NCI-H1092 (cell line): ENCODE measurements at regions not wholly inside any gene's neighbourhood (a gene's known extent, or its start where the extent isn't known, plus 50 kb on each side); places are given as distances from the start of the nearest gene placed in this dataset.

Source experiments
- DNase-seq: peaks from one replicate; lab custom pipeline; 2025; lab: John Stamatoyannopoulos, UW

DNA sequence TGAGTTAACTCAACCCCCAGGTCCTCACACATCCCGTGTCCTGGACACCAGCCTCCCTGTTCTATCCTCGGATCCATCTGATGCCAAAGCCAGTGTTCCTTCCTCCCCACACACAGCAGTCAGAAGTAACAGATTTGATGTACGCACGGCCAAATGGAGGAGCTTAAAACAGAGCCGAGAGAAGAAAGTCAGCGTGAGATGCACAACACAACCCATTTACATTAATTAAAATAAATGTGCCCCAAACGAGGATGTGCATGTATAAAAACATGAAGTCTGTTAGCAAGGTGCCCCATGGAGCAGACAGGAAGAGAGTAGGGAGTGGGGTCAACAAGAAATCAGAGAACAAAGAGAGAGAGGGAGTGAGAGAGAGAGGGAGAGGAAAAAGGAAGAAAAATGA, 191.2 kb downstream of the HAUS1 start:
- DNase-seq: no peak

DNA sequence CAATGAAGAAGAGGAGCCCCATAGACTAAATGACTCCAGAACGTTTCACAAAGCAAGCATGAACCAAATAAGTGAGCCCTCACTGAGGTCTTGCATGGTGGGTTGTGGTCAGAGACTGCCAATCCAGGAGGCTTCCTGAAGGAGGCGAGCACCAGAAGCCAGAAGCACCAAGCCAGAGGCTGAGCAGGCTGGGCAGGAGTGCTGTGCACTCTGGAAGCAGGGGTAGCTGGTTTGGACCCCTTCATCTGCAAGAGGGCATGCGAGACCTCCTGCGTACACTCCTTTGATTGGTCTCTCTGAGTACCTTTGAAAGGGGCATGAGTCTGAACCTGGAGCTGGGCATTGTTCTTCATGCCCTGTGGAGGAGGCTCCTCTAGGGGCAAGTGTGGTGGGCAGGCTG, 192.5 kb downstream of the HAUS1 start:
- no peak for DNase-seq

DNA sequence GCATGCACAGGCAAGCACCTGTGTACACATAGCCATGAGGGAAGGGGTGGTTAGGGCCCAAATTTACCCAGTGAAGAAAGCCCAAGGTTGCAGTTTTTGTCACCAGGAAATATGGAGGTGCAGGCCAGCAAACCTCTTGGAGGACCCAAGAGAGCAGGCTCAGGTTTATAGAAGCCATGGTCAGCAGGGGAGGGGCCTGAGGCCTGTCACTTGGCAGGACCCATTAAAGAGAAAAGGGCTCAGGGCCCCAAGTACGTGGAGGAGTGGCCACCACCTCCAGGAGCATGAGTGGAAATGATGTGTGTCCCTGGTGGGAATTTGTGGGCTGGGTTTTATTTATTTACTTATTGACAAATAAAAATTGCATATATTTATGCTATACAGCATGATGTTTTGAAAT, 192.9 kb downstream of the HAUS1 start:
- no peak for DNase-seq

DNA sequence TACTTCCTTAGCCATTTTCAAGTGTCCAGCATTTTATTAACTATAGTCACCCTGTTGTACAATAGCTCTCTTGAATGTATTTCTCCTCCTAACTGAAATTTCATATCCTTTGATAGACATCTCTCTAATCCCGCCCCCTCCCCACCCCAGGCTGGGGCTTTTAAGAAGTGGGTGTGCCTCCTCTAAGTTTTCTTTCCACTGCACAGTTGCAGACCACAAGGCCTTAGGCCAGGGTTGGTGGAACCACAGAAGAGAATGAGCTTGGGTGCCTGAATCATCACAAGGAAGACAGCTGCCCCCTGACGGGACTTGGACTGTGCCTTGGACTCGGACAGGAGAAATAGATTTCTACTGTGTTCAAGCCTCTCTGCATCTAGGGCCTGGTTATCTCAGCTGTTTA, 193.4 kb downstream of the HAUS1 start:
- no peak for DNase-seq

DNA sequence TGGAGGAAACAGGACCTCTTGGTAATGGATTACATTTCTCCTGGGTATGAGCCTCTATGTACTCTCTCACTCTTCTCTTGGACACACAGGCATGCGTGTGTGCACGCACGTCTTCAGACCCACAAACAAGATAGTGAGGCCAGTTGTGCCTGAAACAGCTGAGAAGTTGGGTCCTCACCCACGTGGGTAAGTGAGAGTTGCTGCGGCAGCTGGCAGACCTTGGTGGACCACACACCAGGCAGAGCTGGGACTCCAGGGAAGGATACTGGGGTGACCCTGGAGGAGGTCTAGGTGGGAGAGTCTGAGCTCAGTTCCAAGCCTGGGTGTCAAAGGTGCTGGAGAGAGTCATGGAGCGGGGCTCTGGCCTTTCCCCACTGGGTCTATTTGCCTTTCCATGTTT, 194.3 kb downstream of the HAUS1 start:
- DNase-seq: no peak

DNA sequence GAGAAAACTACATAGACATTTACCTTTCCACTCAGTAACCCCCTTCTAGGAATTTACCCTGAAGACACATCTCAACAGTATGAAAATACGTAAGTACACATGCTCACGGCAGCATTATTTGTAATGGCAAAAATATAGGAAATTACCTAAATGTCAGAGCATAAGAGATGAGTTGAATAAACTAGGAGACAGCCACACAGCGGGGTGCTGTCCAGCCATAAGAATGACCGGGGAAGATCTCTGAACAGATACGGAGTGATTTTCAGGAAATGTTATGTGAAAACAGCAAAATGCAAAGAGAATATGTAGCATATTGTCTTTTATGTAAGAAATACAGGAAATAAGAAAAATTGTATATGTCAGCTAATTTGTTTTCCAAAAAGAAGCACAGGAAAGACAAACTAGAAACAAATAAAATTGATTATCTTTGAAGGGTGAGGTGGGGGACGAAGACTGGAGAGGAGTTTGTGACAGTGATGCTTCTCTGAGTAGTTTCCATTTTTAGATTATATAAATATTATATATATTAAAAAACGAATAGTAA, 195.4 kb downstream of the HAUS1 start:
- DNase-seq: no peak

DNA sequence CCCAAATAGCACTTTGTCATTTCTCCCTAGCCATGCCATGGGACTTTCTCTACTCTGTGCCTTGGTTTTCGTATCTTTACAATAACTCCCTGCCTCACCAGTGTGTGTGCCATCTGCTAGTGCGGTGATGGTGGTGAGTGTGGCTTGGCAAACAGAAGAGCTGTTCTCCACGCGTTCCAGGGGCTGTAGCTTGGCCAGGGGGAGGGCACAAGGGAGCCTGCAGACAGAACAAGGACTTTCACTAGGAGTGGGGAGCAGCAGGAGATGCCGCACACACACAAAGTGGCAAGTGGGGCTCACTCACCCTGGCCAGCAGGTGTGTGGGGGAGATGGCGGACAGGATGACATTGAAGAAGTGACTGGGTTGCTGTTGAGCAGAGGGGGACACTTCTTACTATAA, 196.9 kb downstream of the HAUS1 start:
- DNase-seq: no peak

DNA sequence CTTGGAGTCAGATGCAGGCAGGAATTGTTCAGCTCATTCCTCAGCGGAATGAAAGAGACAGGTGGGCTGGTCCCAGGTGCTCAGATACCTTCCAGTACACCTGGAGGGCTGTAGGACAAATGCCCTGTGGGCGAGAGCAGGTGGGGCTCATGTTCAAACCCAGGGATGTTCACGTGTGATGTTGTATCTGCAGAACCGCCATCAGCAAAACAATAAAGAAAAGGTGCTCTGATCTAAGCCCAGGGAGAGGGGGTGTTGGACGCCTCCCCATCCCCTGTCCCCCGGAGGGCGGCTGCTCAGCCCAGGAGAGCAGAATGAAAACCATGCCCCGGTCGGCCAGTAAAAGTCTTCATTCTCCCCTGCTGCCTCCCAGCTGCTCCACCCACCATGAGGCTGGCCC, 197.4 kb downstream of the HAUS1 start:
- DNase-seq: no peak

DNA sequence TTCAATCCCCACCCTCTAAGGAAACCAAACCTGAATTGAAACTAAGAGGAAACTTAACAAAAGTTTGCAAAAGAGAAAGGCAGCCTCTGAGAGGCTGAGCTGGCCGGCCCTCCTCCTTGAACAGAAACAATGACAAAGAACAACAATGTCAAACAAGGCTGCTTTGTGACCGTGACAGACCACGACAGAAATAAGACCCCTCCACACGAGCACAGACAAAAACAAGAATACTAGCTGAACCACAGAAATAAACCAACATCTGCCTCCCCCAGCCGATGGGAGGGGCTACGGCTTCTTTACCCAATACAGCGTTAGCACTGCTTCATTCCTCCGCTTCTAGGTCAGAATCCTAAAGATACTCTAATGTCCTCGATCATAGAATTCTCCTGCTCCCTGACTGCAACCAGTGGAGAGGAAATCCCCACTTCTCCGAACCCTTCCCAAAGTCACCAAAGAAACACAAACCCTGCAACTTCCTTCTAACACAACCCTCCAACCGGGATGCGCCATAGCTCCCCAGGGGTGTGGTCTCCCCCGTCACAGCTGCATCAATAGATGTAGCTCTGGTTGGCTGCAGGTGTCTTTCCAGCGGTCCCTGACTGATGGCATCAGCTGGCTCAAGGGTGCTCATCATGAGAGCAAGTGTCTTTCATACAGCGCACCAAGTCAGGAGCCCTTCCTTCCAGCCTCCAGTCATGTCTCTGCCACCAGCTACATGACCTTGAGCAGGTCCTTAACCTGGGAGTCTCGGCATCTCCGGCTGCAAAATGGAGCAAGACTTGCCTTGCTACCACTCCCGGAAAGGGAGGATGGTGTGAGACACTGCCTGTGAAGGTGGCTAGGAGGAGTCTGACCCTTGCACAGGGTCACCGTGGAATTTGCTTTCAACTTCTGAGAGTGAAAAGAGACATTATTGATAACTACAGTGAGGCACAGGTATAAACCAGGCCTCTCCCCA, 198.6 kb downstream of the HAUS1 start:
- DNase-seq: no peak

DNA sequence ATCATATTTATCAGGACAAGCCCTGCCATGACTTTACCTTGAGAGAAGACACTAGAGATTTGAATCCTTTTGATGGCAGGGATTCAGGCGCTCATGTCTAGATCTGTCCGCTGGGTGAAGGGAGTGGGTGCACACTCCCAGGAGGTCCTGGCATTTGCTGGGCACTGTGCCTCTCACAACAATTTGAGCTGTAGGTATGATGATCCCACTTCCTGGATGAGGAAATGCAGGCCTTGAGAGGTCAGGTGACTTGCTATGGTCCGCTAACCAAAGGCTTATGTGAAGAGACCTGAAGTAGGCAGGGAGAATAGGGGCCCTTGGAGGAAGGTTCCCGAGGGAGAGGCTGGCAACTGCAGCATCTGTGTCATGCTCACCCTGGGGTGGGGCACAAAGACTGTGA, 206.1 kb downstream of the HAUS1 start:
- no peak for DNase-seq

DNA sequence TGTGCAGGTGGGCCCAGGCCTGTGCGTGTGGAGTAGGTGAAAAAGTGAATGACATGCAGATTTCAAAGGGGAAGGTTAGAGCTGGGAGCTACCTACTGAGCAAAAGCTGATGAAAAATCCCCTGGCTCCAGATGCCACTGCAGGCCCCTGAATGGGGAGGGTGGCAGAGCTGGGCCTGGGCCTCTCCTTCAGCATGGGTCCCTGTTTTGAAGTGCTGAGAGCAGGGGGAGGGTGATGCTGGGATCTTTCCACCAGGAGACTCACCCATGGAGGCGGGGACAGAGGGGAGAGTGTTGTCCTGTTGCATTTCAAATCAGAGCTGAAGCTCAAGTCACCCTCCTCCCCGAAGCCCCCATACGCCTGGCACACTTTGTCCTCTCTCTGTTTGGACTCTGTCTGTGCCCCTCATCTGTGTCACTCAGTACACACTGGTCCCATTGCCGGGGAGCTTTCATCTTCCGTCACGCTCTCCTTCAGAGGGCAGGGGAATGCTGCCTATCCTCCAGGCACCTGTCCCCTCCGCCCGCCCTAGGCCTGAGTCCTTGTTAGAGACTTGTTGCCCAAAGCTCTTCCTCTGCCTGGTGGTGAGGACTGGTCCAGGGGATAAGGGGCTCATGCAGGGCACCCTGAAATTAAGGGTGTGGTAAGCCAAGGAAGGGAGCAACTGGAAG, 206.6 kb downstream of the HAUS1 start:
- no peak for DNase-seq

DNA sequence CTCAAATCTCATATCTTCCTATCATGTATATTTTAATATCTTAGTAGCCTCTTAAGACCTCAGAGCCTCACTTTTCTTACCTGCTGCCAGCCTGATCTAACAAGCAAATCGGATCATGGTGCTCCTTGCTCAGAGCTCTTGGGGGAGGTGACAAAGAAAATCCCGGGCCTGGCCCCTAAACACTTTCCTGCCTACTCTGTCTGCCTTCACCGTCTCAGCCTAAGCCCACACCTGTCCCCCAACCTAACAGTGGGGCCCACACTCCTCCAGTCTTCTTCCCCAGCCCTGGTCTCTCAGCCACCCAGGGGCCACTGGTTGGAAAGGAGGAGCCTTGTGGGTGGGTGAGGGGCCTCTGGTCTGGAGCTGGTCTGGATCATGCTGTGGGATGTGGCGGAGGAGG, 207.3 kb downstream of the HAUS1 start:
- no peak for DNase-seq

DNA sequence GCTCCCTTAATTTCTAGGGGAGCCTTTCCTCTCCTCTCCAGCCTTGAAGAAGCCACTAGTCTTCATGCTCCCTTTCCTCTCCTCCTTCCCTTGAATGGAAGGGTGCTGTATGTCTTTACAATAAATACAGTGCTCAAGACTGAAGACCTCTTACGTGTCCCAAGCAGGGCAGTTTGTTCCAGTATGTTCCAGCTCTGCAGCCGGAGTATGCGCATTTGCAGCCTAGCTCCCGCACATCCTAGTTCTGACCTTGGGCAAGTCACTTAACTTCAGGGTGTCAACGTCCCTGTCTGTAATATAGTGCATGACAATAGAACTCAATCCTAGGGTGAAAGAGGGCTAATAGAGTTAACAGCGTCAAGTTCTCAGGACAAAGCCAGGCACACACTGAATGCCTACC, 208.0 kb downstream of the HAUS1 start:
- DNase-seq: no peak

DNA sequence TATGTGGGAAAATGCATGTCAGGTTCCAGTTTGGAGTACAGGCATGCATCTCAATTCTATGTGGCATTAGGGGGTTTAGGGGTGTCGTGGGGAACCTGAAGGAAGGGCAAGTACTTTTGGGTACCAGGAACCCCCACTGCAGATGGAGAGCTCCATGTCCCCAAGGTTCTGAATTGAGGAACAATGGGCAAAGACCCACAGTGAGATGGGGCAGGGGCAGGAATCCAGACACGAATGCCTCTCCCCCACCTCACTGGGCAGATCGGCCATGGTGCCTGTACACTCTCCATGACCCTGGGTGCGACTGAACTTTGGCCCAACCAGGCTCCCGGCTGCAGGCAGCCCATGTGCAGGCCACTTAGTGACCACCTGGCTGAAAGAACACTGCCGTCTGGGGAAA, 209.3 kb downstream of the HAUS1 start:
- no peak for DNase-seq

DNA sequence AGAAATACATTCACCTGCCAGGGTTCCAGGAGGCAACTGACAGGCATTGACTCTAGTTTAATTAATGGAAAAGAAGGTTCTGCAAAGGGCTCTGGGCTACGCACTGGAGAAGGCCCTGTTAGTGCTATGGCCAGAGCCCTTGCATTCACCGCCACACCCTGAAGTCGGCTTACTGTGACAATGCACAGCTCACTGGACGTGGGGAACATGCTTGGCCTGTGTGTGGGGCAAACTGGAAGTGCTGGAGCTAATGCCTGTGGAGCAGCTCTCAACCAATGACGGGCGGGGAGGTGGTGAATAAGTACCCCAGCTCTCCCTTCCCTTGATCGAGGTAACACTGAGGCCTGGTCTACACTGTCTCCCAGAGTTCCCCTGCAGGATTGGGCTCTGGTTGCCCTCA, 209.8 kb downstream of the HAUS1 start:
- DNase-seq: no peak

DNA sequence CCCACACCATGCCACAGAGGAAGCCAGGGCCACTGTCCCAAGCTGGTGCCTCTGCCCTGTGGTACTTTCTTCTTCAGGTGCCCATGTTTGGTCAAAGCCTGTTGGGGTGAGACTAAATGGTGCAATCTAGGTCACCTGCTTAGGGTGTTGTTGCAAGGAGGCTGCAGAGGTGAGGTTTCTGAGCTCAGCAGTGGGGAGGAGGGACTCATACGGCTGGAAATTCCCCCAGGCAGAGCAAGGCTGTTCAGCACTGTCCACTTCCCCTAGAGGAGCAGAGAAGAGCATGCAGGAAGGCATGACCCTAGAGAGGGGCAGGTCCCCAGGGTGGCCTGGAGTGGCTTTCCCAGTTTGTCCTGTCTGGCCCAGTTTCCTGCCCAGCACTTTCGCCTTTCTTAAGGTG, 211.0 kb downstream of the HAUS1 start:
- no peak for DNase-seq

DNA sequence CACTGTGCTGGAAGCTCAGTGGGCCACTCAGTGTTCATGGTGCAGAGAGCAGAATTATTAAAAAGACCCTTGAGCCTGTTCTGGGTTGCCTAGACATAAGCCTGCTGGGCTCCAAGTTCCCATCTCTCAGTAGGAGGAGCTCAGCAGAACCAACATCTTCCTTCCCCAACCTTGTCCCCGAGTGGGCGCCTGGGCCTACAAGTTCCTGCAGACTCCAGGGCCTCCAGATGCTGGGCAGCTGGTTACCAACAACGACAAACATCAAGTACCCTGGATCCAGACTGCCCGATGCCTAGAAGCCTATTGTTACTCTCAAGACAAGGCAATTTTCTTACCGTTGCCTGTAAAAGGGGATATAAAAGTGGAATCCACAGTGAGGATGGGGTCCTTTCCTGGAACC, 214.2 kb downstream of the HAUS1 start:
- DNase-seq: no peak

DNA sequence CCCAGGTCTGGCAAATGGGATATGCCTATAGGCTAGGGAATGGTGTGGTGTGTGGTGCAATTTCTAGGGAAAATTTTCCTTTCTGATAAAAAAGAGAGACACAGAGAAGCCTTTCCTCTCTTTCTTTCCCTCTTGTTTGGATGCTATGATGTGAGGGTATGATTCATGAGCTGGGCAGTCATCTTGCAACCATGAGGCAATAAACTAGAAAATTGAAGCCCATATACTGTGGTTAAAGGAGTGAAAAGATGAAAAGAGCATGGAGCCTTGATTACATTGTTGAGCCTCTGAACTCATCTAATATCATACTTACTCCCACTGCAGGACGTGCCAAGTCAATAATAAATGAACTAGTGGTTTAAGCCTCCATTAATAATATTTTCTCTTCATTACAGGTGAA, 215.6 kb downstream of the HAUS1 start:
- DNase-seq: no peak

DNA sequence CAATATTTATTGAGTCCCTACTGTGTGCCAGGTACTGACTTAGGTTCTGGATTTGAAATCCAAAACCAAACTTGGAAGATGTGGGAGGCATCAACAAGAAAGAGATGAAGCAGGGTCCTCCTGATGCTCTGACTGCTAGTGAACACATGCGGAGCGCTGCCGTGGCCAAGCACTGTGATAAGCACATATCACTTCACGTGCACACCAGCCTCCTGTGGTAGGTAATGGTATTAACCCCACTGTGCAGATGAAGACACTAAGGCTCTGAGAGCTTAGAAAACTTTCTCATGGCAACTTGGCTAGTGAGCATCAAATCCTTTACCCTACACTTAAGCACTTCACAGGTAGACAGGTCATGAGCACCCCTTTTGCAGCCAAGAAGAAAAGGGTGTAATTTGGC, 216.1 kb downstream of the HAUS1 start:
- no peak for DNase-seq

DNA sequence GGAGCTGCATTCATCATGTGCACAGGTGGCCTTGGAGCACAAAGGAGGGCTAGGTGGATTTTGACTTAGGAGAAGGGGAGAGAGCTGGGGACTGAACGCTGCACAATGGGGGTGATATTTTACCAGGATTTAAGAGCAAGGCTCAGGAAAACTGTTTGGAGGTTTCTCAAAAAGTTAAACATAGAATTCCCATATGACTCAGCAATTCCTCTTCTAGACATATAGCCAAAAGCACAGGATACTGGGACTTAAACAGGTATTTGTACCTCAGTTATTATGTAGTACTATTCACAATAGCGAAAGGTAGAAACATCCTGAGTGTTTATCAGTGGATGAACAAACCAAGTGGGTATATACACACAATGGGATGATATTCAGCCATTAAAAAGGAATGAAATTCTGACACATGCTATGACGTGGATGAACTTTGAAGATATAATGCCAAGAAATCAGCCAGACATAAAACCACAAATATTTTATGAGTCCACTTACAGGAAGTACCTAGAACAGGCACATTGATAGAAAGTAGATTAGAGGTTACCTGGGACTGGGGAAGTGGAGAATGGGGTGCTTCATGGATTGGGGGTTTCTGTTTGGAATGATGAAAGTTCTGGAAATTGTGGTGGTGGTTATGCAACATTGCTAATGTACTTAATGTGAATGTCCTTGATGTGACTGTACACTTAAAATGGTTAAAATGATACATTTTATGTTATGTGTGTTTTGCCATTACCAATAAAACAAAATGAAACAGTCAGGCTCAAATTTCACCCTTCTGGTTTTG, 216.9 kb downstream of the HAUS1 start:
- DNase-seq: no peak

DNA sequence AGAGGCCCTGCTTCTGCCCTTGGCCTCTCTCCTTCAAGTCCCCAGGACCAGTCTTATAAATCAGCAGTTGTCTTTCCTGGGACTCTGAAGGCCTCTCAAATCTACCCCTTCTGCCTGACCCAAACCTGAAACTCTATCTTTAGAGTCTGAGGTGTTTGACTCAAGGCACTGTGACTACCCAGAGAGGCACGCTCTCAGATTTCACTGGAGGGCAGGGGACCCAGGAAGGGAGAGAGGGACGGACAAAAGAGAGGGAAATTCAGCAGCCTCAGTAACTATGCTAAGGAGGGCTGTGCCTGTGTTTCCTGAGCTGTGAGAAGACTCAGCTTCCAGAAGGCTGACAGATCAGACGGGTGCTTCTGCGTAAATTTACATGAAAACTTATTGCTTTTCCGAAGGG, 217.8 kb downstream of the HAUS1 start:
- no peak for DNase-seq

DNA sequence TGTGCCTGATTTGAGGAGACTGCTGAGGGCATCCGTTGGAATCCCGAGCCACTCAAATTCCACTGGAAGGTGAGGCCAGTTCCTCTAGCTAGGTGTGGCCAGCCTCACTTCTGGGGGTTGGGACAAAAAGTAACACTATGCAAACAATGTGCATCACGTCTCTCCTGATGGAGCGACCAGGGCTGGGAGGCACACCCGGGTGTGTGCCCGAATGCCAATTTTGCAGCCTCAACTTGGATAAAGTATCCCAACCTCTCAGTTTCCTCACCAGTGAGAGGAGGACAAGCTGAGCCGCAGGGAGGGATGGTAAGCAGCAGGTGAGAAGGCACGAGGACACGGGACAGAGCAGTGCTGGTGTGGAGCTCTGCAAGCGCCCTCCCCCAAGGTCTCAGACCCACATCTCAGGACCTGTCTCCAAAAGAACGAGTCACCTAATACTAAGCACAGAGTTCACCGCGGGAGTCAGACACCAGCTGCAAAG, 218.3 kb downstream of the HAUS1 start:
- DNase-seq: no peak
